ENCODE measurements at regions not wholly inside any gene's neighbourhood (a gene's known extent, or its start where the extent isn't known, plus 50 kb on each side); places are given as distances from the start of the nearest gene placed in this dataset.

GRCh38 chr18:78927156-78927555, 52.5 kb upstream of the SALL3 start:
- Histone ChIP-seq H3K9me2 (replicated peaks; ENCODE audit: control insufficient read depth, low read length) (no peaks in the 10 kb centered on the region), H3K36me3 (ENCODE audit: control insufficient read depth, low read length) (no peaks in the 10 kb centered on the region)
- TF ChIP-seq CTCF (IDR thresholded peaks at IDR 0.05; ENCODE audit: low read depth, low read length, poor library complexity, severe bottlenecking) (no peak), EZH2phosphoT487 (IDR thresholded peaks at IDR 0.05; ENCODE audit: borderline replicate concordance, low read length) (no peak)

GRCh38 chr18:78927616-78928015, 52.0 kb upstream of the SALL3 start:
- Histone ChIP-seq H3K4me2 (ENCODE audit: low read length) (no peak overlapping the region), H3K27ac (ENCODE audit: low read depth, low read length) (no peak overlapping the region), H3F3A (ENCODE audit: control insufficient read depth, insufficient read depth) (no peaks in the 10 kb centered on the region), H4K20me1 (ENCODE audit: control insufficient read depth, insufficient read depth, low read depth, low read length) (no peaks in the 10 kb centered on the region), H3K4me1 (ENCODE audit: control insufficient read depth, low read length) (no peaks in the 10 kb centered on the region), H3K36me3 (ENCODE audit: control insufficient read depth, low read length) (no peaks in the 10 kb centered on the region), H3K9me3 (ENCODE audit: control insufficient read depth, insufficient read depth, low read length) (no peaks in the 10 kb centered on the region), H3K9me2 (replicated peaks; ENCODE audit: control insufficient read depth, low read length) (no peaks in the 10 kb centered on the region), H3K27me3 (ENCODE audit: control insufficient read depth, low read length) (no peaks in the 10 kb centered on the region), H3K79me2 (ENCODE audit: control insufficient read depth, low read length) (no peaks in the 10 kb centered on the region), H3K4me3 (ENCODE audit: low read length) (no peak overlapping the region)
- no peak for TF ChIP-seq EZH2phosphoT487 (IDR thresholded peaks at IDR 0.05; ENCODE audit: borderline replicate concordance, low read length)
- no peak for TF ChIP-seq CTCF (IDR thresholded peaks at IDR 0.05; ENCODE audit: low read depth, low read length, poor library complexity, severe bottlenecking)

More at GRCh38 chr18:78927156-78927555, 52.5 kb upstream of the SALL3 start:
- Histone ChIP-seq H3K4me2 (ENCODE audit: low read length) (no peak overlapping the region), H3K4me3 (ENCODE audit: low read length) (no peak overlapping the region), H3F3A (ENCODE audit: control insufficient read depth, insufficient read depth) (no peaks in the 10 kb centered on the region), H3K27me3 (ENCODE audit: control insufficient read depth, low read length) (no peaks in the 10 kb centered on the region), H3K27ac (ENCODE audit: low read depth, low read length) (no peak overlapping the region), H4K20me1 (ENCODE audit: control insufficient read depth, insufficient read depth, low read depth, low read length) (no peaks in the 10 kb centered on the region), H3K4me1 (ENCODE audit: control insufficient read depth, low read length) (no peaks in the 10 kb centered on the region), H3K79me2 (ENCODE audit: control insufficient read depth, low read length) (no peaks in the 10 kb centered on the region), H3K9me3 (ENCODE audit: control insufficient read depth, insufficient read depth, low read length) (no peaks in the 10 kb centered on the region)

GRCh38 chr18:78928076-78928475, 51.5 kb upstream of the SALL3 start:
- Histone ChIP-seq H3K9me2 (replicated peaks; ENCODE audit: control insufficient read depth, low read length) (no peaks in the 10 kb centered on the region), H3K4me2 (ENCODE audit: low read length) (no peak overlapping the region), H3K36me3 (ENCODE audit: control insufficient read depth, low read length) (no peaks in the 10 kb centered on the region), H3K27me3 (ENCODE audit: control insufficient read depth, low read length) (no peaks in the 10 kb centered on the region), H3K9me3 (ENCODE audit: control insufficient read depth, insufficient read depth, low read length) (no peaks in the 10 kb centered on the region), H3K4me3 (ENCODE audit: low read length) (no peak overlapping the region), H3K4me1 (ENCODE audit: control insufficient read depth, low read length) (no peaks in the 10 kb centered on the region), H3K79me2 (ENCODE audit: control insufficient read depth, low read length) (no peaks in the 10 kb centered on the region), H4K20me1 (ENCODE audit: control insufficient read depth, insufficient read depth, low read depth, low read length) (no peaks in the 10 kb centered on the region), H3K27ac (ENCODE audit: low read depth, low read length) (no peak overlapping the region), H3F3A (ENCODE audit: control insufficient read depth, insufficient read depth) (no peaks in the 10 kb centered on the region)
- TF ChIP-seq CTCF (IDR thresholded peaks at IDR 0.05; ENCODE audit: low read depth, low read length, poor library complexity, severe bottlenecking) (no peak), EZH2phosphoT487 (IDR thresholded peaks at IDR 0.05; ENCODE audit: borderline replicate concordance, low read length) (no peak)

GRCh38 chr18:78929516-78929915, 50.1 kb upstream of the SALL3 start:
- no peak for TF ChIP-seq EZH2phosphoT487 (IDR thresholded peaks at IDR 0.05; ENCODE audit: borderline replicate concordance, low read length)
- TF ChIP-seq CTCF (IDR thresholded peaks at IDR 0.05; ENCODE audit: low read depth, low read length, poor library complexity, severe bottlenecking): no peak
- no peaks in the 10 kb centered on the region for H3K4me1 ChIP-seq (ENCODE audit: control insufficient read depth, low read length)
- no peaks in the 10 kb centered on the region for H3K79me2 ChIP-seq (ENCODE audit: control insufficient read depth, low read length)
- H3K27ac ChIP-seq (ENCODE audit: low read depth, low read length): no peak overlapping the region
- no peaks in the 10 kb centered on the region for H4K20me1 ChIP-seq (ENCODE audit: control insufficient read depth, insufficient read depth, low read depth, low read length)
- H3K27me3 ChIP-seq (ENCODE audit: control insufficient read depth, low read length): no peaks in the 10 kb centered on the region
- no peaks in the 10 kb centered on the region for H3K9me3 ChIP-seq (ENCODE audit: control insufficient read depth, insufficient read depth, low read length)
- H3F3A ChIP-seq (ENCODE audit: control insufficient read depth, insufficient read depth): no peaks in the 10 kb centered on the region
- no peak overlapping the region for H3K4me2 ChIP-seq (ENCODE audit: low read length)
- no peaks in the 10 kb centered on the region for H3K9me2 ChIP-seq (replicated peaks; ENCODE audit: control insufficient read depth, low read length)
- no peaks in the 10 kb centered on the region for H3K36me3 ChIP-seq (ENCODE audit: control insufficient read depth, low read length)
- H3K4me3 ChIP-seq (ENCODE audit: low read length): no peak overlapping the region
